Ishikawa (cell line): ENCODE measurements at regions not wholly inside any gene's neighbourhood (a gene's known extent, or its start where the extent isn't known, plus 50 kb on each side); places are given as distances from the start of the nearest gene placed in this dataset.

Source experiments
- CEBPB ChIP-seq: IDR thresholded peaks from 2 replicates; pipeline ENCODE4 v1.6.1; 2012
- CREB1 ChIP-seq: IDR thresholded peaks from 2 replicates; pipeline ENCODE4 v1.6.1; 2012; ENCODE audit warnings: low read depth
- EGR1 ChIP-seq: IDR thresholded peaks from 2 replicates; pipeline ENCODE4 v1.6.1; 2012
- EP300 ChIP-seq: IDR thresholded peaks from 2 replicates; pipeline ENCODE4 v1.6.1; 2012; ENCODE audit warnings: borderline replicate concordance
- FOXM1 ChIP-seq: IDR thresholded peaks from 2 replicates; pipeline ENCODE4 v1.6.1; 2012; ENCODE audit warnings: low read depth, borderline replicate concordance
- MAX ChIP-seq: IDR thresholded peaks from 2 replicates; pipeline ENCODE4 v1.6.1; 2012
- NFIC ChIP-seq: IDR thresholded peaks from 2 replicates; pipeline ENCODE4 v1.6.1; 2012
- RAD21 ChIP-seq: IDR thresholded peaks from 2 replicates; pipeline ENCODE4 v1.6.1; 2012; ENCODE audit warnings: low read depth
- REST ChIP-seq: IDR thresholded peaks from 2 replicates; pipeline ENCODE4 v1.6.1; 2012; ENCODE audit warnings: low read depth, mild to moderate bottlenecking
- TAF1 ChIP-seq: IDR thresholded peaks from 2 replicates; pipeline ENCODE4 v1.6.1; 2012; ENCODE audit warnings: low read depth, mild to moderate bottlenecking
- TCF12 ChIP-seq: IDR thresholded peaks from 2 replicates; pipeline ENCODE4 v1.6.1; 2012; ENCODE audit warnings: low read depth
- YY1 ChIP-seq: IDR thresholded peaks from 2 replicates; pipeline ENCODE4 v1.6.1; 2012; ENCODE audit warnings: low read depth
- ZBTB7A ChIP-seq: IDR thresholded peaks from 2 replicates; pipeline ENCODE4 v1.6.1; 2012; ENCODE audit warnings: low read depth

GRCh38 chr10:126787201-126787600, 116.7 kb upstream of the C10orf90 start:
- TF ChIP-seq MAX (no peak), EGR1 (no peak), TAF1 (no peak), CREB1 (no peak), RAD21 (no peak), REST (no peak), NFIC (no peak), TCF12 (no peak), CEBPB (no peak), EP300 (no peak), YY1 (no peak), FOXM1 (no peak), ZBTB7A (no peak)
